HL-60 (cell line): ENCODE measurements at regions not wholly inside any gene's neighbourhood (a gene's known extent, or its start where the extent isn't known, plus 50 kb on each side); places are given as distances from the start of the nearest gene placed in this dataset.

Source experiments
- DNase-seq, 2 experiments: peaks; one replicate each; pipeline ENCODE4 v3.0.0-alpha.2; 2010 to 2020; ENCODE audit warnings: low read depth in 1 of 2, low spot score in 1 of 2
- H3K27ac ChIP-seq: fragments of 250-450 bp; sonication (Bioruptor Pico); replicated peaks from 2 replicates; pipeline ENCODE4 v1.5.1; 2020; ENCODE audit warnings: mild to moderate bottlenecking, moderate library complexity
- H3K27me3 ChIP-seq: fragments of 250-450 bp; sonication (Bioruptor Pico); 2 replicates; pipeline ENCODE4 v1.5.1; 2021; ENCODE audit warnings: mild to moderate bottlenecking, moderate library complexity; ENCODE audit not compliant: insufficient read depth, poor library complexity, severe bottlenecking
- H3K4me3 ChIP-seq: replicated peaks from 2 replicates; pipeline ENCODE4 v1.5.1; 2011; ENCODE audit warnings: mild to moderate bottlenecking, control low read depth, low read length; ENCODE audit not compliant: insufficient read depth
- GABPA ChIP-seq: IDR thresholded peaks from 2 replicates; pipeline ENCODE4 v1.6.1; 2012; ENCODE audit warnings: low read depth
- POLR2AphosphoS5 ChIP-seq: IDR thresholded peaks from 2 replicates; pipeline ENCODE4 v1.6.1; 2012; ENCODE audit warnings: low read depth
- SPI1 ChIP-seq: IDR thresholded peaks from 2 replicates; pipeline ENCODE4 v1.6.1; 2012; ENCODE audit warnings: low read depth, mild to moderate bottlenecking, borderline replicate concordance
- TF ChIP-seq, protein P1 (sequence below): IDR thresholded peaks from 2 replicates; pipeline ENCODE4 v1.6.1; 2012; ENCODE audit warnings: low read depth; ENCODE audit not compliant: insufficient replicate concordance
- TF ChIP-seq, protein P2 (sequence below): IDR thresholded peaks from one replicate; pipeline ENCODE4 v1.5.1; 2011; ENCODE audit warnings: low read length, control low read depth, inconsistent platforms; ENCODE audit not compliant: insufficient read depth

DNA sequence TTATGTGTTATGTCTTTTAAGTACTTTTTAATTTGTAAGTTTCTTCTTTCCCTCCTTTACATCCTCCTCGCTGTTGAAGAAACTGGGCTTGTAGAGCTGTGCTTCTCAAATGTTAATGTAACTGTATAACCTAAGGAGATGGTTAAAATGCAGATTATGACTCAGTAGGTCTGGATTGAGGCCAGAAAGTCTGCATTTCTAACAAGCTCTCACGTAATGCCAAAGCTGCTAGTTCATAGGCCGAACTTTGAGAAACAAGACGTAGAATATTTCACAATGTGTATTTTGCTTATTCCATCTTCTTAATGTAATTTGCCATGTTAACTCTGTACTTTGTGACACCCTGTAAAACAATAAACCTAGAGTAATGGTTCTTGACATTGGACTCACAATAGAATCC lies 193.3 kb upstream of the SYT1 start:
- Histone ChIP-seq H3K27ac (no peak overlapping the region), H3K4me3 (no peak overlapping the region), H3K27me3 (no peaks in the 10 kb centered on the region)
- no peak for DNase-seq
- TF ChIP-seq, protein P1, sequence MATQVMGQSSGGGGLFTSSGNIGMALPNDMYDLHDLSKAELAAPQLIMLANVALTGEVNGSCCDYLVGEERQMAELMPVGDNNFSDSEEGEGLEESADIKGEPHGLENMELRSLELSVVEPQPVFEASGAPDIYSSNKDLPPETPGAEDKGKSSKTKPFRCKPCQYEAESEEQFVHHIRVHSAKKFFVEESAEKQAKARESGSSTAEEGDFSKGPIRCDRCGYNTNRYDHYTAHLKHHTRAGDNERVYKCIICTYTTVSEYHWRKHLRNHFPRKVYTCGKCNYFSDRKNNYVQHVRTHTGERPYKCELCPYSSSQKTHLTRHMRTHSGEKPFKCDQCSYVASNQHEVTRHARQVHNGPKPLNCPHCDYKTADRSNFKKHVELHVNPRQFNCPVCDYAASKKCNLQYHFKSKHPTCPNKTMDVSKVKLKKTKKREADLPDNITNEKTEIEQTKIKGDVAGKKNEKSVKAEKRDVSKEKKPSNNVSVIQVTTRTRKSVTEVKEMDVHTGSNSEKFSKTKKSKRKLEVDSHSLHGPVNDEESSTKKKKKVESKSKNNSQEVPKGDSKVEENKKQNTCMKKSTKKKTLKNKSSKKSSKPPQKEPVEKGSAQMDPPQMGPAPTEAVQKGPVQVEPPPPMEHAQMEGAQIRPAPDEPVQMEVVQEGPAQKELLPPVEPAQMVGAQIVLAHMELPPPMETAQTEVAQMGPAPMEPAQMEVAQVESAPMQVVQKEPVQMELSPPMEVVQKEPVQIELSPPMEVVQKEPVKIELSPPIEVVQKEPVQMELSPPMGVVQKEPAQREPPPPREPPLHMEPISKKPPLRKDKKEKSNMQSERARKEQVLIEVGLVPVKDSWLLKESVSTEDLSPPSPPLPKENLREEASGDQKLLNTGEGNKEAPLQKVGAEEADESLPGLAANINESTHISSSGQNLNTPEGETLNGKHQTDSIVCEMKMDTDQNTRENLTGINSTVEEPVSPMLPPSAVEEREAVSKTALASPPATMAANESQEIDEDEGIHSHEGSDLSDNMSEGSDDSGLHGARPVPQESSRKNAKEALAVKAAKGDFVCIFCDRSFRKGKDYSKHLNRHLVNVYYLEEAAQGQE: no peak
- no peak for TF ChIP-seq POLR2AphosphoS5
- no peak for TF ChIP-seq SPI1
- TF ChIP-seq GABPA: no peak
- TF ChIP-seq, protein P2, sequence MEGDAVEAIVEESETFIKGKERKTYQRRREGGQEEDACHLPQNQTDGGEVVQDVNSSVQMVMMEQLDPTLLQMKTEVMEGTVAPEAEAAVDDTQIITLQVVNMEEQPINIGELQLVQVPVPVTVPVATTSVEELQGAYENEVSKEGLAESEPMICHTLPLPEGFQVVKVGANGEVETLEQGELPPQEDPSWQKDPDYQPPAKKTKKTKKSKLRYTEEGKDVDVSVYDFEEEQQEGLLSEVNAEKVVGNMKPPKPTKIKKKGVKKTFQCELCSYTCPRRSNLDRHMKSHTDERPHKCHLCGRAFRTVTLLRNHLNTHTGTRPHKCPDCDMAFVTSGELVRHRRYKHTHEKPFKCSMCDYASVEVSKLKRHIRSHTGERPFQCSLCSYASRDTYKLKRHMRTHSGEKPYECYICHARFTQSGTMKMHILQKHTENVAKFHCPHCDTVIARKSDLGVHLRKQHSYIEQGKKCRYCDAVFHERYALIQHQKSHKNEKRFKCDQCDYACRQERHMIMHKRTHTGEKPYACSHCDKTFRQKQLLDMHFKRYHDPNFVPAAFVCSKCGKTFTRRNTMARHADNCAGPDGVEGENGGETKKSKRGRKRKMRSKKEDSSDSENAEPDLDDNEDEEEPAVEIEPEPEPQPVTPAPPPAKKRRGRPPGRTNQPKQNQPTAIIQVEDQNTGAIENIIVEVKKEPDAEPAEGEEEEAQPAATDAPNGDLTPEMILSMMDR: no peak

GRCh38 chr12:78672033-78672432 lies 192.5 kb upstream of the SYT1 start:
- Histone ChIP-seq H3K4me3 (no peak overlapping the region), H3K27me3 (no peaks in the 10 kb centered on the region), H3K27ac (no peak overlapping the region)
- DNase-seq: no peak
- TF ChIP-seq, protein P2: no peak
- TF ChIP-seq, protein P1: no peak
- TF ChIP-seq GABPA (no peak), POLR2AphosphoS5 (no peak), SPI1 (no peak)

DNA sequence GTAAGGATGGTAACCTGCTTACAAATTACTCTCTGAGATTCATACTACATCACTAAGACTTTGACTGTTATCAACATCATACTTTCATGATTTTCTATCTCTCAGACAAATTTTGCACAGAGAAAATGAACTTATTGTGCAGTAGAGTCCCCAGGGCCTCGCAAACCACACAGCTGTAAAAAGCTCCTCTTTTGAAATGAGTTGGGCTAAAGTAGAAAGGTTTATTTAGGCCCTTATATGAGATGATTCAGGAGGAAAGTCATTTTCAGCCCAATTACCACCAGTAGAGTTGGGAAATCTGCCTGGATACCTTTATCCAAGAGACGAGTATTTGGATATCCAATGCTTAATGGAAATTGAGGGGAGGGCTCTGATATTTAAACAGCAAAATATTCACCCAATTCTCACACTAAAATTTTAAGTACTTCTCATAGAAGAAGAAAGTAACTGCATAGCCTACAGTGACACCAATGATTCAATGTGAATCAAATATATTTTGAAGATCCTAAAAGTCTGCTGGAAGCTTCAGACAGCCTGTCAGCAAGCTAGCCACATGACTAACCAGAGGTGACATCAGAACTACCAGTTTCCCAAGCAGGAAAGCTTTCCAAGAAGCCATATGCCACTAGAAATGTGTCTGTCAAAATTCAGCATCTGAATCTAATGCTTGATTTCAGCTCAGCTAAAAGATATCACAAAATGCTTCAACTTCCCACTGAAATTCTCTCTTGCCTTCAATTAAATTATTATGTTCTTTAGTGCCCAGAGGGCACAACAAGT lies 190.1 kb upstream of the SYT1 start:
- no peaks in the 10 kb centered on the region for H3K27me3 ChIP-seq
- no peak overlapping the region for H3K4me3 ChIP-seq
- no peak for DNase-seq
- no peak for TF ChIP-seq POLR2AphosphoS5
- H3K27ac ChIP-seq: no peak overlapping the region

GRCh38 chr12:78680596-78680995 lies 184.0 kb upstream of the SYT1 start:
- TF ChIP-seq SPI1 (no peak), GABPA (no peak), POLR2AphosphoS5 (no peak)
- TF ChIP-seq, protein P2: no peak
- TF ChIP-seq, protein P1: no peak
- no peak for DNase-seq

More at GRCh38 chr12:78680596-78680995, 184.0 kb upstream of the SYT1 start:
- Histone ChIP-seq H3K27ac (no peak overlapping the region), H3K4me3 (no peak overlapping the region), H3K27me3 (peaks cover 2% of the 10 kb centered on the region)
